Gastroesophageal sphincter (tissue), 3 donors: ENCODE measurements at regions not wholly inside any gene's neighbourhood (a gene's known extent, or its start where the extent isn't known, plus 50 kb on each side); places are given as distances from the start of the nearest gene placed in this dataset.

ENCODE experiments used
- EP300 ChIP-seq: sonication (generic); formaldehyde crosslinking; IDR thresholded peaks from one replicate; pipeline ENCODE4 v1.6.1; 2017; ENCODE audit warnings: antibody characterized with exemption, mild to moderate bottlenecking
- POLR2A ChIP-seq, 2 donors: fragments of 450-650 bp; IDR thresholded peaks; one replicate each; pipeline ENCODE4 v1.6.1; 2017; ENCODE audit warnings: antibody characterized with exemption in 2 of 2, mild to moderate bottlenecking in 2 of 2, moderate library complexity in 1 of 2
- TF ChIP-seq, protein P1 (sequence below), 4 experiments: fragments of 200-600 bp in 2 of 4; fragments of 450-650 bp in 2 of 4; sonication (generic) in 1 of 4; IDR thresholded peaks; one replicate each; pipeline ENCODE4 v1.5.1; 2017 to 2019; ENCODE audit warnings: antibody characterized with exemption in 4 of 4, mild to moderate bottlenecking in 2 of 4, moderate library complexity in 2 of 4

DNA sequence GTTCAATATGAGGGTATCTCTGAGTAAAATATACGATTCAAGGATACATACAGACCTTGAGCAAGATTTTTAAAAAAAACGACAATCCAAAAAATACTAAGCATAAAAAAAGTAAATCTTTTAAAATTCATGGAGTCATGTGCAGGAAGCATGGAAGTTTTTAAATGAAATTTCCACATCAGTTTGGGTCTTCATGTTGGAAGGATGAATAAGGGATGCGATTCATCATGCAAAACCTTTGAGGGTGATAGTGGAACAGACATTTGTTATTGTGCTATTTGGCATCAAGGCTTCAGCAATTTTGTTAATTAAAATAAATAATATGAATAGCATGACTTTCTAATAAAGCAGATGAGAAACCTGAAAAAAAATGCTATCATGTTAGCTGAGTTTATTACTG is 815.0 kb upstream of the PCDH10 start:
- TF ChIP-seq, protein P1, sequence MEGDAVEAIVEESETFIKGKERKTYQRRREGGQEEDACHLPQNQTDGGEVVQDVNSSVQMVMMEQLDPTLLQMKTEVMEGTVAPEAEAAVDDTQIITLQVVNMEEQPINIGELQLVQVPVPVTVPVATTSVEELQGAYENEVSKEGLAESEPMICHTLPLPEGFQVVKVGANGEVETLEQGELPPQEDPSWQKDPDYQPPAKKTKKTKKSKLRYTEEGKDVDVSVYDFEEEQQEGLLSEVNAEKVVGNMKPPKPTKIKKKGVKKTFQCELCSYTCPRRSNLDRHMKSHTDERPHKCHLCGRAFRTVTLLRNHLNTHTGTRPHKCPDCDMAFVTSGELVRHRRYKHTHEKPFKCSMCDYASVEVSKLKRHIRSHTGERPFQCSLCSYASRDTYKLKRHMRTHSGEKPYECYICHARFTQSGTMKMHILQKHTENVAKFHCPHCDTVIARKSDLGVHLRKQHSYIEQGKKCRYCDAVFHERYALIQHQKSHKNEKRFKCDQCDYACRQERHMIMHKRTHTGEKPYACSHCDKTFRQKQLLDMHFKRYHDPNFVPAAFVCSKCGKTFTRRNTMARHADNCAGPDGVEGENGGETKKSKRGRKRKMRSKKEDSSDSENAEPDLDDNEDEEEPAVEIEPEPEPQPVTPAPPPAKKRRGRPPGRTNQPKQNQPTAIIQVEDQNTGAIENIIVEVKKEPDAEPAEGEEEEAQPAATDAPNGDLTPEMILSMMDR (IDR thresholded peaks at IDR 0.05) = no peak
- TF ChIP-seq EP300 (no peak), POLR2A (IDR thresholded peaks at IDR 0.05) (no peak)
